MM.1S (cell line): ENCODE measurements at regions not wholly inside any gene's neighbourhood (a gene's known extent, or its start where the extent isn't known, plus 50 kb on each side); places are given as distances from the start of the nearest gene placed in this dataset.
"Not testable (repeated sequence)": the region's sequence is repeated elsewhere in the genome, so short reads cannot be mapped to it uniquely, and the experiment has no call there.

Experiments used
- CTCF ChIP-seq: fragments of 300-600 bp; sonication (generic); IDR thresholded peaks from 2 replicates; pipeline ENCODE4 v1.5.1; 2016; ENCODE audit warnings: antibody characterized with exemption, low read length, mixed read lengths
- EZH2 ChIP-seq: fragments of 300-600 bp; sonication (generic); optimal IDR thresholded peaks from 2 replicates; pipeline ENCODE3; 2017; ENCODE audit warnings: low read depth, mild to moderate bottlenecking, antibody characterized with exemption, low read length, mixed read lengths

GRCh38 chr2:111309231-111310075 is 188.7 kb downstream of the BCL2L11 start:
- not testable (repeated sequence) for TF ChIP-seq EZH2, CTCF
